Stimulated activated naive B cell treated with anti-CD40 and anti-IgM and Interleukin-4, amounts not matched to agents 10 μg/mL and 1 μg/mL and 100 μg/mL, for 72 hours (primary cell): ENCODE measurements at regions not wholly inside any gene's neighbourhood (a gene's known extent, or its start where the extent isn't known, plus 50 kb on each side); places are given as distances from the start of the nearest gene placed in this dataset.

Experiments
- ATAC-seq, 2 donors: fragments of 150-1000 bp; cut with Tn5 transposase; replicated peaks; 2 replicates each; pipeline ENCODE4 v1.10.0; 2021; ENCODE audit warnings: moderate library complexity in 1 of 2
- DNase-seq: peaks from one replicate; pipeline ENCODE4 v3.0.0; 2021
- H3K27ac Mint-ChIP-seq: one replicate; pipeline ENCODE4 v1.8.0; 2022; ENCODE audit warnings: mild to moderate bottlenecking, mixed read lengths
- H3K27me3 Mint-ChIP-seq, 2 donors: one replicate each; pipeline ENCODE4 v1.8.0; 2022; ENCODE audit warnings: mixed read lengths in 2 of 2
- H3K36me3 Mint-ChIP-seq, 2 donors: one replicate each; pipeline ENCODE4 v1.8.0; 2022; ENCODE audit warnings: mixed read lengths in 2 of 2, mild to moderate bottlenecking in 1 of 2
- H3K4me1 Mint-ChIP-seq, 2 donors: one replicate each; pipeline ENCODE4 v1.8.0; 2022; ENCODE audit warnings: mixed read lengths in 2 of 2, mild to moderate bottlenecking in 1 of 2
- H3K4me3 Mint-ChIP-seq, 2 donors: one replicate each; pipeline ENCODE4 v1.8.0; 2022; ENCODE audit warnings: mild to moderate bottlenecking in 2 of 2, mixed read lengths in 2 of 2, moderate library complexity in 1 of 2
- H3K9me3 Mint-ChIP-seq, 2 donors: one replicate each; pipeline ENCODE4 v1.8.0; 2022; ENCODE audit warnings: mixed read lengths in 2 of 2, mild to moderate bottlenecking in 1 of 2

DNA sequence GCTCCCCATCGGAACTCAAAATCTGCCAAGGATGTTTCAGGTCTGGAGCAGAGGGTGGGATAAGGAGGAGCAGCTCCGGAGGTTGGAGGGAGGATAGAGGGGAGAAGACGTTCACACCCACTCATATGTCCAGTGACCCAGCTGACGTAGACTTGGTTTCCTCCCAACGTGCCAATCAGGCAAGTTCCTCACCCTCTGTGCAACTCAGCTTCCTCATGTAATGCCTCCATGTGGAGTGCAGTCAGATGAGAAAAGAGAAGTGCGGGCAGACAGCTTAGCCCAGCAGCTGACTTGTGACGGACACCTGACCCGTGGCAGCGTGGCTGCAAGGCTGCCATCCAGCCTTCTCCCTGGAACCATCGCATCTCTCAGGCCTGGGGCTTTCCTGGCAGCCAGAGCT, 86.8 kb downstream of the NPTX2 start:
- Mint-ChIP-seq H3K27me3 (peaks cover 21 to 30% of the 10 kb centered on the region in 2 donors), H3K4me3 (no peak overlapping the region), H3K27ac (no peak overlapping the region), H3K9me3 (peaks cover 0 to 5% of the 10 kb centered on the region in 2 donors), H3K4me1 (peaks cover 0 to 5% of the 10 kb centered on the region in 2 donors), H3K36me3 (no peaks in the 10 kb centered on the region)
- no peak for DNase-seq
- ATAC-seq = peak in 1 of 2 donors; percentile 14

DNA sequence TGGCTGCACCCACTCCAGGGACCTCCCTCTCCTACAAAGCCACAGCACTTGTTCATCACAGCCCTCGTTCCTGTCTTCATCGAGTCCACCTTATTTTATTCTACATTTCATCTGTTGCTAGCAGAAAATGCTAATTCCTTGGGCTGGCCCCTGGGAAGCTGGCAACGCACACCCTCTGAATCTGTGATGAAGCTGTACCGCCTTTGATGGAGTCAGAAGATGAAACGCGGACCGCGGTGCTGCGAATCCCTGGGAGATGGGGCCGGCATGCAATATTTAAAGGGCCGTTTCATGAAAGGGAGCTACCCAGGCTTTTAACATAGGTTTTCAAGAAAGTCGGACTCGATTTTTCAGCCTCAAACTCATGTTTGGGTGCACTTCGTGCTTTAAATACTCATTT, 88.5 kb downstream of the NPTX2 start:
- peaks cover 21 to 30% of the 10 kb centered on the region in 2 donors for H3K27me3 Mint-ChIP-seq
- DNase-seq (no peak), ATAC-seq (no peak)
- H3K4me3 Mint-ChIP-seq = no peak overlapping the region
- H3K9me3 Mint-ChIP-seq = peaks cover 0 to 5% of the 10 kb centered on the region in 2 donors
- H3K27ac Mint-ChIP-seq = no peak overlapping the region
- no peaks in the 10 kb centered on the region for H3K36me3 Mint-ChIP-seq
- peaks cover 0 to 5% of the 10 kb centered on the region in 2 donors for H3K4me1 Mint-ChIP-seq

- no peak for ATAC-seq
- Mint-ChIP-seq H3K27me3 (peaks cover 21 to 30% of the 10 kb centered on the region in 2 donors), H3K36me3 (no peaks in the 10 kb centered on the region), H3K4me3 (no peak overlapping the region), H3K27ac (no peak overlapping the region), H3K4me1 (peaks cover 0 to 5% of the 10 kb centered on the region in 2 donors), H3K9me3 (peaks cover 0 to 5% of the 10 kb centered on the region in 2 donors)
- no peak for DNase-seq
These were observed 90.0 kb downstream of the NPTX2 start for GRCh38 chr7:98707076-98707475.

DNA sequence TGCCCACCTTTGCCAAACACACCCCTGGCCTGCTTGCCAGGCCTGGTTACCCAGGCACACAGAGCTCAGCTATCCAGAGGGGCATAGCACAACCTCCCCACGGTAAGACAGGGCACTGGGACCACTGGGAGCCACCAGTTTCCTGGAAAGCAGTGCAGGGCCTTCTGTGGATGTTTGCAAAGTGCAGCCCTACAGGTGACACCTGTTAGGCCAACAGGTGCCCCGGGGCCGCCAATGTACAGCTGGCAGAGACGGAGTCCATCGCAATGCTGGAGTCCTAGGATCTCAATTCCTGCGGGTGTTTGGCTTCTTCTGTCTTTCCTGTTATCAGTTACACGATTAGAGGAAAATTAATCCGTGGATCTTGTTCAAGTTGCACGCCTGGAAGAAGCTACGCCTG, 94.9 kb downstream of the NPTX2 start:
- ATAC-seq (no peak), DNase-seq (no peak)
- Mint-ChIP-seq H3K27ac (no peak overlapping the region), H3K27me3 (peaks cover 0 to 5% of the 10 kb centered on the region in 2 donors), H3K9me3 (peaks cover 0 to 3% of the 10 kb centered on the region in 2 donors), H3K4me3 (no peak overlapping the region), H3K36me3 (no peaks in the 10 kb centered on the region), H3K4me1 (no peaks in the 10 kb centered on the region)

- no peaks in the 10 kb centered on the region for H3K27me3 Mint-ChIP-seq
- no peaks in the 10 kb centered on the region for H3K9me3 Mint-ChIP-seq
These were observed 96.2 kb downstream of the NPTX2 start for GRCh38 chr7:98713165-98713810.

DNA sequence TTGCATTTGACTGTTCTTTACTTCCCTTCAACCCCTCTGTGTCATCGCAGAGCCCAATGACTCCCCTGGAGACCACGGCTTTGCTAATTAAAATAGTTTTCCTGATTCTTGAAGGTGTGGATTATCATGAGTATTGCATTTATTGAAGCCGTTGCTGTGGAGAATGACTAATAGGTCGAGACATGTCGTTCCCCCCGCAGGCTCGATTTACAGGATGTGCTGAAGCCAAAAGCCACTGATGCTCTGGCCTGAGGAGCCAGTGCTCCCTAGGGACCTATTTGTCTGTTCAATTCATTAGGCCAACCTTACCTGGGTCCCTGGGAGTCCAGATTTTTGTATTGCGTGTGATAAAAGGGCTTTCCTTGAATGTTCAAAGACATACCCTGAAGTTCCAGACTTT, 102.3 kb downstream of the NPTX2 start:
- Mint-ChIP-seq H3K36me3 (no peaks in the 10 kb centered on the region), H3K9me3 (no peaks in the 10 kb centered on the region), H3K27ac (no peak overlapping the region), H3K4me3 (no peak overlapping the region), H3K27me3 (peaks cover 20 to 31% of the 10 kb centered on the region in 2 donors), H3K4me1 (no peaks in the 10 kb centered on the region)
- DNase-seq (no peak), ATAC-seq (no peak)

More at GRCh38 chr7:98713165-98713810, 96.2 kb downstream of the NPTX2 start:
- no peak for ATAC-seq
- no peak overlapping the region for H3K27ac Mint-ChIP-seq
- no peaks in the 10 kb centered on the region for H3K4me1 Mint-ChIP-seq
- DNase-seq = no peak
- no peaks in the 10 kb centered on the region for H3K36me3 Mint-ChIP-seq
- H3K4me3 Mint-ChIP-seq = no peak overlapping the region

DNA sequence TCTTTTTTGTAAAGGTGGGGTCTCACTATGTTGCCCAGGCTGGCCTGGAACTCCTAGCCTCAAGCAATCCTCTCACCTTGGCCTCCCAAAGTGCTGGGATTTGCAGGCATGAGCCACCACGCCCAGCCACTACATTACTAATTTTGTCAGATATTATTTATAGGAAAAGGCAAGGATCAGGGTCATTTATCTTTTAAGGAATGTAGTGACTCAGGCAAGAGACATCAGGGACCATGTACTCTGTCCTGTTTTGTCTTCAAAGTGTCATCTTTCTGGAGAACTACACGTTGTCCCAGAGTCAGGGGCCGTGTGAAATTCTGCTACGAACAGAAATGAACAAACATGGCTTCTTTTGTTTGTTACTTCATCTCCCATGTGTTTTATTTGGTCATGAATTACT, 105.3 kb downstream of the NPTX2 start:
- no peak for DNase-seq
- Mint-ChIP-seq H3K27ac (no peak overlapping the region), H3K9me3 (peaks cover 4% of the 10 kb centered on the region in 2 donors), H3K36me3 (no peaks in the 10 kb centered on the region), H3K4me1 (no peaks in the 10 kb centered on the region), H3K4me3 (no peak overlapping the region), H3K27me3 (peaks cover 25 to 37% of the 10 kb centered on the region in 2 donors)
- no peak for ATAC-seq

GRCh38 chr7:98724591-98724990, 107.5 kb downstream of the NPTX2 start:
- DNase-seq = no peak
- Mint-ChIP-seq H3K27me3 (peaks cover 30 to 51% of the 10 kb centered on the region in 2 donors), H3K4me3 (no peak overlapping the region), H3K9me3 (peaks cover 4 to 7% of the 10 kb centered on the region in 2 donors), H3K27ac (no peak overlapping the region), H3K36me3 (no peaks in the 10 kb centered on the region), H3K4me1 (no peaks in the 10 kb centered on the region)
- no peak for ATAC-seq

- Mint-ChIP-seq H3K9me3 (peaks cover 4 to 7% of the 10 kb centered on the region in 2 donors), H3K36me3 (no peaks in the 10 kb centered on the region), H3K27ac (no peak overlapping the region), H3K4me3 (no peak overlapping the region), H3K27me3 (peaks cover 26 to 47% of the 10 kb centered on the region in 2 donors), H3K4me1 (no peaks in the 10 kb centered on the region)
- ATAC-seq (no peak), DNase-seq (no peak)
These were observed 110.1 kb downstream of the NPTX2 start for GRCh38 chr7:98727146-98727709.

DNA sequence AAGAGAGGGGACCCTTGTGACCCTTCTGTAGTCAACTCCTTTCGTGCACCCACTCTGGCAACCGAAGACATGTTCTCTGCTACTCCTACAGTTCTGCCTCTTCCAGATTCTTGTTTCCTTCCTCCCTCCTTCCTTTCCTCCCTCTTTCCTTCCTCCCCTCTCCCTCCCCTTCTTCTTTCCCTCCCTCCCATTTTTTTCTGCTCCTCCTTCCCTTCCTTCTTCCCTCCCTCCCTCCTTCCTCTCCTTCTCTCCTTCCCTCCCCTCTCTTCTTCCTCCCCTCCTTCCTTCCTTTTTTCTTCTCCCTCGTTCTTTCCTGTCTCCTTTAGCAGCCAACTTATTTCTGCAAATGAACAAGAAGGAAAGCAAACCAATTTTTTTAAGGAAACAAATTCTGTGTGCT, 111.5 kb downstream of the NPTX2 start:
- ATAC-seq = no peak
- Mint-ChIP-seq H3K4me3 (no peak overlapping the region), H3K9me3 (peaks cover 10 to 11% of the 10 kb centered on the region in 2 donors), H3K36me3 (no peaks in the 10 kb centered on the region), H3K27ac (no peak overlapping the region), H3K4me1 (no peaks in the 10 kb centered on the region), H3K27me3 (peaks cover 26 to 40% of the 10 kb centered on the region in 2 donors)
- DNase-seq = no peak

- Mint-ChIP-seq H3K27ac (no peak overlapping the region), H3K27me3 (peaks cover 26 to 40% of the 10 kb centered on the region in 2 donors), H3K4me1 (no peaks in the 10 kb centered on the region), H3K36me3 (no peaks in the 10 kb centered on the region), H3K4me3 (no peak overlapping the region), H3K9me3 (peaks cover 10 to 11% of the 10 kb centered on the region in 2 donors)
- no peak for ATAC-seq
- DNase-seq = no peak
These were observed 112.0 kb downstream of the NPTX2 start for GRCh38 chr7:98729121-98729520.

- Mint-ChIP-seq H3K36me3 (no peaks in the 10 kb centered on the region), H3K27me3 (peaks cover 26 to 40% of the 10 kb centered on the region in 2 donors), H3K4me1 (no peaks in the 10 kb centered on the region), H3K9me3 (peaks cover 10 to 11% of the 10 kb centered on the region in 2 donors), H3K27ac (no peak overlapping the region), H3K4me3 (no peak overlapping the region)
- ATAC-seq (no peak), DNase-seq (no peak)
These were observed 113.2 kb downstream of the NPTX2 start for GRCh38 chr7:98730326-98730725.

- H3K4me1 Mint-ChIP-seq = no peaks in the 10 kb centered on the region
- H3K36me3 Mint-ChIP-seq = no peaks in the 10 kb centered on the region
- peaks cover 26 to 40% of the 10 kb centered on the region in 2 donors for H3K27me3 Mint-ChIP-seq
- ATAC-seq (no peak), DNase-seq (no peak)
- no peak overlapping the region for H3K4me3 Mint-ChIP-seq
- no peak overlapping the region for H3K27ac Mint-ChIP-seq
- peaks cover 9 to 10% of the 10 kb centered on the region in 2 donors for H3K9me3 Mint-ChIP-seq
These were observed 114.6 kb downstream of the NPTX2 start for GRCh38 chr7:98731651-98732050.

GRCh38 chr7:98733036-98733435, 116.0 kb downstream of the NPTX2 start:
- Mint-ChIP-seq H3K27ac (no peak overlapping the region), H3K4me3 (no peak overlapping the region), H3K9me3 (peaks cover 4 to 6% of the 10 kb centered on the region in 2 donors), H3K4me1 (no peaks in the 10 kb centered on the region), H3K36me3 (no peaks in the 10 kb centered on the region), H3K27me3 (peaks cover 17 to 29% of the 10 kb centered on the region in 2 donors)
- ATAC-seq (peak; percentile 64 to 72), DNase-seq (peak; percentile 34)

- H3K4me1 Mint-ChIP-seq = no peaks in the 10 kb centered on the region
- ATAC-seq (no peak), DNase-seq (no peak)
- H3K36me3 Mint-ChIP-seq = no peaks in the 10 kb centered on the region
- no peak overlapping the region for H3K27ac Mint-ChIP-seq
- H3K4me3 Mint-ChIP-seq = no peak overlapping the region
- peaks cover 5 to 6% of the 10 kb centered on the region in 2 donors for H3K27me3 Mint-ChIP-seq
- peaks cover 4 to 6% of the 10 kb centered on the region in 2 donors for H3K9me3 Mint-ChIP-seq
These were observed 118.7 kb downstream of the NPTX2 start for GRCh38 chr7:98735801-98736200.
